NCI-H1048 (cell line): ENCODE measurements at regions not wholly inside any gene's neighbourhood (a gene's known extent, or its start where the extent isn't known, plus 50 kb on each side); places are given as distances from the start of the nearest gene placed in this dataset.

Experiments used
- DNase-seq: peaks from one replicate; lab custom pipeline; 2025; lab: John Stamatoyannopoulos, UW

GRCh38 chr11:91956711-91957110 is 267.9 kb upstream of the FAT3 start:
- no peak for DNase-seq

- DNase-seq = no peak
Observed at GRCh38 chr11:91955206-91955605, 269.4 kb upstream of the FAT3 start.

- DNase-seq = no peak
Observed at GRCh38 chr11:91952056-91952455, 272.6 kb upstream of the FAT3 start.

GRCh38 chr11:91947215-91947820 is 277.3 kb upstream of the FAT3 start:
- DNase-seq = no peak

GRCh38 chr11:91946397-91946951 is 278.1 kb upstream of the FAT3 start:
- DNase-seq = no peak

- no peak for DNase-seq
Observed at GRCh38 chr11:91935120-91935519, 289.5 kb upstream of the FAT3 start.

GRCh38 chr11:91932151-91932821 is 292.3 kb upstream of the FAT3 start:
- no peak for DNase-seq

GRCh38 chr11:91927448-91927847 is 297.2 kb upstream of the FAT3 start:
- no peak for DNase-seq

GRCh38 chr11:91926965-91927364 is 297.7 kb upstream of the FAT3 start:
- DNase-seq = no peak

GRCh38 chr11:91922846-91923245 is 301.8 kb upstream of the FAT3 start:
- no peak for DNase-seq

GRCh38 chr11:91921974-91922373 is 302.6 kb upstream of the FAT3 start:
- no peak for DNase-seq

GRCh38 chr11:91913407-91913806 is 311.2 kb upstream of the FAT3 start:
- no peak for DNase-seq

- DNase-seq = no peak
Observed at GRCh38 chr11:91912322-91912721, 312.3 kb upstream of the FAT3 start.

GRCh38 chr11:91906871-91907624 is 317.6 kb upstream of the FAT3 start:
- no peak for DNase-seq

GRCh38 chr11:91904792-91905785 is 319.5 kb upstream of the FAT3 start:
- no peak for DNase-seq

- no peak for DNase-seq
Observed at GRCh38 chr11:91902312-91902711, 322.3 kb upstream of the FAT3 start.

GRCh38 chr11:91880660-91881059 is 344.0 kb upstream of the FAT3 start:
- DNase-seq = no peak

GRCh38 chr11:91876746-91877145 is 347.9 kb upstream of the FAT3 start:
- no peak for DNase-seq

GRCh38 chr11:91872243-91872642 is 352.4 kb upstream of the FAT3 start:
- DNase-seq = no peak

- no peak for DNase-seq
Observed at GRCh38 chr11:91871791-91872190, 352.8 kb upstream of the FAT3 start.

- DNase-seq = no peak
Observed at GRCh38 chr11:91871048-91871447, 353.6 kb upstream of the FAT3 start.

- DNase-seq = no peak
Observed at GRCh38 chr11:91869686-91870085, 354.9 kb upstream of the FAT3 start.
